SIG-M5 treated with dmso at 0.1 percent for 504 hours (cell line): ENCODE measurements at regions not wholly inside any gene's neighbourhood (a gene's known extent, or its start where the extent isn't known, plus 50 kb on each side); places are given as distances from the start of the nearest gene placed in this dataset.
"Not testable (repeated sequence)": the region's sequence is repeated elsewhere in the genome, so short reads cannot be mapped to it uniquely, and the experiment has no call there.

ENCODE experiments used
- DNase-seq: peaks from one replicate; lab custom pipeline; 2025; ENCODE audit not compliant: unreplicated experiment; lab: John Stamatoyannopoulos, UW

GRCh38 chr2:230593765-230594164 is 118.9 kb upstream of the CAB39 start:
- no peak for DNase-seq

DNA sequence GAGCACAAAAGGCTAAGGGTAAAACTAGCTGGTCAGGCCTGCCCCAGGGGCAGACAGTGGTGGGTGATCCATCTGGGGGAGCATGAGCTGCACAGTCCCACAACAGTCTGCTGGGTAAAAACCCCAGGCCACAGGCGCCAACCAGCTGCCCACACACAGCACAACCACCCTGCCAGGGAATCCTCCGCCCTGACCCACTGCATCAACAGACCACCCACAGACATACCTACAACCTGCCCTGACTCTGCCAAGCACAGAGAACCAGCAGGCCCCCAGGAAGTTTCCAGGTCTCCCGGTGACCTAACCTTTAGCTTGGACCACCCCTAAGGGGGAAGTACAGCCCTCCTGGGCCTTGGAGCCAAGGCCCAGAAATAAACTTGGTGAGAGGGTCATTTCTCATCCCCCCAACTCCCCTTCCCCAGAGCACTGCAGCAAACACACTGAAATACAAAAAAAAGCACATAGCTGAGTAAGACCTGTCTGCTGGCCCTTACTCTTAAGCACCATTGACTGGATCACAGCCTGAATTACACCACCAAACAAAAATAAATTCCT is 118.3 kb upstream of the CAB39 start:
- DNase-seq, result no peak

DNA sequence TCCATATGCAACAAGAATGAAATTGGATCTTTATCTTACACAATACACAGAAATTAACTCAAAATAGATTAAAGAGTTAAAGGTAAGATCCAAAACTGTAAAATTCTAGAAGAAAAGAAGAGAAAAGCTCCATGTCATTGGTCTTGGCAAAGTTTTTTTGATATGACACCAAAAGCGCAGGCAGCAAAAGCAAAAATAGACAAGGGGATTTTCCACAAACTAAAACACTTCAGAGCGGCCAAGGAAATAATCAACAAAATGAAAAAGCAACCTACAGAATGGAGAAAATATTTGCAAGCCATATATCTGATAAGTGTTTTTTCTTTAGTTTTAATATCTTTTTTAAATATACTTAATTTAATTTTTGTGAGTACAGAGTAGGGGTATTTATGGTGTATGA is 112.8 kb upstream of the CAB39 start:
- no peak for DNase-seq

GRCh38 chr2:230600285-230600684 is 112.4 kb upstream of the CAB39 start:
- DNase-seq, result no peak

- no peak for DNase-seq
These were observed 111.8 kb upstream of the CAB39 start for GRCh38 chr2:230600881-230601280.

DNA sequence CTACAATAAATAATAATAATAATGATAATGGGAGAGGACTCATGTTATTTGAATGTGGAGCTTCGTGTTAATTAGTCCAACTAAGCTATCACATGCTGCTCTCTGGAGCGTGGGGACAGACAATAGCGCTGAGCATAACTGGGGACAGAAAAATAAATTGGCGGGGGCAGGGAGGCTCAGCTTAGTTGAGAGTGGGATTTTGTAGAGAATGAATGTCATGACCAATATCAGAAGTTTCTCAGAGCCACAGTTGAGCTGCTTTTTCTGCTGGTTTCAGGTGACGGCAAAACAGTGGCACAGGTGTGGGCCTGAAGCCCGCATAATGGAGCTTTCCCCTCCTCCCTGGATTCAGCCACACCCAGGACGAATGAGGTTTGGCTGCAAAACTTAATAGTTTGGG is 111.1 kb upstream of the CAB39 start:
- DNase-seq, result no peak

- no peak for DNase-seq
These were observed 109.9 kb upstream of the CAB39 start for GRCh38 chr2:230602562-230603230.

DNA sequence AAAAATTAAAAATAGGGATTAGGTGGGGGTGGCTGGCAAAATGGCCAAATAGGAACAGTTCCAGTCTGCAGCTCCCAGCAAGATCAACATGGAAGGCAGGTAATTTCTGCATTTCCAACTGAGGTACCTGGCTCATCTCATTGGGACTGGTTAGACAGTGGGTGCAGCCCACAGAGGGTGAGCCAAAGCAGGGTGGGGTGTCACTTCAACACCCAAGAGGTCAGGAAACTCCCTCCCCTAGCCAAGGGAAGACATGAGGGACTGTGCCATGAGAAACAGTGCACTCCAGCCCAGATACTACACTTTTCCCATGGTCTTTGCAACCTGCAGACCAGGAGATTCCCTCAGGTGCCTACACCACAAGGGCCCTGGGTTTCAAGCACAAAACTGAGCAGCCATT is 109.3 kb upstream of the CAB39 start:
- DNase-seq, result not testable (repeated sequence)

- not testable (repeated sequence) for DNase-seq
These were observed 108.5 kb upstream of the CAB39 start for GRCh38 chr2:230604158-230604557.

DNA sequence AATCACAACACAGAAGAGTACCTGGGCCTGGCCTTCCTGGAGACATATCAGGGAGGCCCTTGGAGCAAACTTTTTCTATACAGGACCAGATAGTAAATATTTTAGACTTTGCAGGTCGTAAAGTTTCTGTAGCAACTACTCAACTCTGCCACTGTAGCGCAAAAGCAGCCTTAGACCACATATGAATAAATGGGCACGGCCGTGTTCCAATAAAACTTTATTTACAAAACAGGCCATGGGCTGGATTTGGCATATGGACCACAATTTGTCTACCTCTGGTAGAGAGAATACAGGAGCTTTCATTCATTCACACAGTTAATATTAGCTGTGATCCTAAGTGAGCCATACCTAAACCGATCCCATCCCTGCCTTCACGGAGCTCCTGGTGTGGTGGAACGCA is 98.6 kb upstream of the CAB39 start:
- no peak for DNase-seq

GRCh38 chr2:230614913-230615332 is 97.7 kb upstream of the CAB39 start:
- DNase-seq, result no peak

- not testable (repeated sequence) for DNase-seq
These were observed 95.4 kb upstream of the CAB39 start for GRCh38 chr2:230617256-230617706.

DNA sequence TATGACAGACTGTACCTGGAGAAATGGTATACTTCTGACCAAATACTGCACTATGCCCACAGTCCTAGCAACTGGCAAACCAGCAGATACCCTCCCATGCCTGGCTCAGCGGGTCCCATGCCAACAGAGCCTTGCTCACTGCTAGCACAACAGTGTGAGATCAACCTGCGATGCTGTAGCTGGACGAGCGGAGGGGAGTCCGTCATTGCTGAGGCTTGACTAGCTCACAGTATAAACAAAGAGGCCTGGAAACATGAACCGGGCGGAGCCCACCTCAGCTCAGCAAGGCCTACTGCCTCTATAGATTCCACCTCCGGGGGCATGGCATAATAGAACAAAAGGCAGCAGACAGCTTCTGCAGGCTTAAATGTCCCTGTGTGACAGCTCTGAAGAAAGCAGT is 93.2 kb upstream of the CAB39 start:
- DNase-seq, result no peak

GRCh38 chr2:230625220-230625619 is 87.4 kb upstream of the CAB39 start:
- not testable (repeated sequence) for DNase-seq

- DNase-seq, result not testable (repeated sequence)
These were observed 85.6 kb upstream of the CAB39 start for GRCh38 chr2:230627091-230627490.

DNA sequence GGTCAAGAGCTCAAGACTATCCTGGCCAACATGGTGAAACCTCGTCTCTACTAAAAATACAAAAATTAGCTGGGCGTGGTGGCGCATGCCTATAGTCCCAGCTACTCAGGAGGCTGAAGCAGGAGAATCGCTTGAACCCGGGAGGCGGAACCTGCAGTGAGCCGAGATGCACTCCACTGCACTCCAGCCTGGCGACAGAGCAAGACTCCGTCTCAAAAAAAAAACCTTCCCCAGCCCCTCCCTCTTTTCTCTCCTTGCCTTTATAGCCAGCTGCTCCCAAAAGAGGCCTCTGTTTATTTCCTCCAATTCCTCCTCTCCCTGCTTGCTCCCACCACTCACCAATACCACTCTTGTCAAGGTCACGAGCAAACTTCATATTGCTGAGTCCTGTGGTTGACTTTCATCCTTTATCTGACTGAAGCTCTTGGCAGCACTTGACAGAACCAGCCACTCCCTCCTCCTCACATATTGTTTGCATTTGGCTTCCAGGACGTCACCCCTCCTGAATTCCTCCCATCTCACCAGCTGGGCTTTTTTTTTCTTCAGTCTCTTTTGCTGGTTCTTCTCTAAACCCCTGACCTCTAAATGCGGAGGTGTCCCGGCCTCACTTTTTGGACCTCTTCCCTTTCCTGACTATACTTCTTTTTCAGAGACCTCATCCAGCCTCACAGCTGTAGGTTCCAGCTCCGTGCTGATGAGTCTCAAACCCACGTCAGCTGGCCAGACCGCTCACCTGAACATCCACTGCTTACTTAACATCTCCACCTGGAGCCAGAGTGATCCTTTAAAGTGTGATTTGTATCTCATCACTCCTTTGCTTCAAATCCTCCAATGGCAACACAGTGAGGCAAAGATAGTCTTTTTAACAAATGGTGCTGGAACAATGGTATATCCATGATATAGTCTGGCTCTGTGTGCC is 84.6 kb upstream of the CAB39 start:
- no peak for DNase-seq

- DNase-seq, result no peak
These were observed 81.2 kb upstream of the CAB39 start for GRCh38 chr2:230631470-230631869.

- DNase-seq, result no peak
These were observed 78.5 kb upstream of the CAB39 start for GRCh38 chr2:230634146-230634545.

- not testable (repeated sequence) for DNase-seq
These were observed 77.8 kb upstream of the CAB39 start for GRCh38 chr2:230634721-230635313.

- DNase-seq, result no peak
These were observed 75.9 kb upstream of the CAB39 start for GRCh38 chr2:230636684-230637271.

- DNase-seq, result not testable (repeated sequence)
These were observed 75.2 kb upstream of the CAB39 start for GRCh38 chr2:230637486-230637885.
